Stomach (tissue), 4 donors: ENCODE measurements at regions not wholly inside any gene's neighbourhood (a gene's known extent, or its start where the extent isn't known, plus 50 kb on each side); places are given as distances from the start of the nearest gene placed in this dataset.

Source experiments
- POLR2A ChIP-seq, 4 donors: fragments of 450-650 bp; IDR thresholded peaks; one replicate each; pipeline ENCODE4 v1.6.1; 2016; ENCODE audit warnings: antibody characterized with exemption in 4 of 4, control low read depth in 2 of 4, mild to moderate bottlenecking in 1 of 4, moderate library complexity in 1 of 4
- TF ChIP-seq, protein P1 (sequence below), 7 experiments: fragments of 450-650 bp in 4 of 7; fragments of 200-600 bp in 3 of 7; sonication (generic) in 3 of 7; IDR thresholded peaks; one replicate each; pipeline ENCODE4 v1.5.1; 2016 to 2019; ENCODE audit warnings: antibody characterized with exemption in 7 of 7, control low read depth in 2 of 7, mild to moderate bottlenecking in 1 of 7

- TF ChIP-seq, protein P1, sequence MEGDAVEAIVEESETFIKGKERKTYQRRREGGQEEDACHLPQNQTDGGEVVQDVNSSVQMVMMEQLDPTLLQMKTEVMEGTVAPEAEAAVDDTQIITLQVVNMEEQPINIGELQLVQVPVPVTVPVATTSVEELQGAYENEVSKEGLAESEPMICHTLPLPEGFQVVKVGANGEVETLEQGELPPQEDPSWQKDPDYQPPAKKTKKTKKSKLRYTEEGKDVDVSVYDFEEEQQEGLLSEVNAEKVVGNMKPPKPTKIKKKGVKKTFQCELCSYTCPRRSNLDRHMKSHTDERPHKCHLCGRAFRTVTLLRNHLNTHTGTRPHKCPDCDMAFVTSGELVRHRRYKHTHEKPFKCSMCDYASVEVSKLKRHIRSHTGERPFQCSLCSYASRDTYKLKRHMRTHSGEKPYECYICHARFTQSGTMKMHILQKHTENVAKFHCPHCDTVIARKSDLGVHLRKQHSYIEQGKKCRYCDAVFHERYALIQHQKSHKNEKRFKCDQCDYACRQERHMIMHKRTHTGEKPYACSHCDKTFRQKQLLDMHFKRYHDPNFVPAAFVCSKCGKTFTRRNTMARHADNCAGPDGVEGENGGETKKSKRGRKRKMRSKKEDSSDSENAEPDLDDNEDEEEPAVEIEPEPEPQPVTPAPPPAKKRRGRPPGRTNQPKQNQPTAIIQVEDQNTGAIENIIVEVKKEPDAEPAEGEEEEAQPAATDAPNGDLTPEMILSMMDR (IDR thresholded peaks at IDR 0.05): no peak
- no peak for TF ChIP-seq POLR2A (IDR thresholded peaks at IDR 0.05)
Observed at GRCh38 chr2:234635284-234635683, 138.4 kb upstream of the ARL4C start.
